ENCODE measurements at regions not wholly inside any gene's neighbourhood (a gene's known extent, or its start where the extent isn't known, plus 50 kb on each side); places are given as distances from the start of the nearest gene placed in this dataset.

GRCh38 chr14:22088614-22089342 lies 415.2 kb upstream of the OR4E1 start:
- H3K36me3 ChIP-seq (ENCODE audit: control insufficient read depth in 2 of 2, insufficient read depth in 2 of 2, low read length in 1 of 2) = no peaks in the 10 kb centered on the region
- FAIRE-seq (no peak), DNase-seq (ENCODE audit: low read depth, low spot score) (no peak), ATAC-seq (no peak)
- ChIA-PET CTCF (interaction anchor here (0.7 kb wide), 1 partner anchor 10 kb away, joined by 4 read pairs; no protein-coding TSS in a partner anchor), RAD21 (ENCODE audit: unreplicated experiment) (no interaction called here), POLR2A (no interaction called here), SMC1A (ENCODE audit: uncharacterized antibody, unreplicated experiment) (no interaction called here)
- H3K9ac ChIP-seq (ENCODE audit: control insufficient read depth, insufficient read depth, low read length) = no peak overlapping the region
- H2AFZ ChIP-seq (ENCODE audit: control insufficient read depth, low read depth, low read length) = no peak overlapping the region
- TF ChIP-seq, protein P1, sequence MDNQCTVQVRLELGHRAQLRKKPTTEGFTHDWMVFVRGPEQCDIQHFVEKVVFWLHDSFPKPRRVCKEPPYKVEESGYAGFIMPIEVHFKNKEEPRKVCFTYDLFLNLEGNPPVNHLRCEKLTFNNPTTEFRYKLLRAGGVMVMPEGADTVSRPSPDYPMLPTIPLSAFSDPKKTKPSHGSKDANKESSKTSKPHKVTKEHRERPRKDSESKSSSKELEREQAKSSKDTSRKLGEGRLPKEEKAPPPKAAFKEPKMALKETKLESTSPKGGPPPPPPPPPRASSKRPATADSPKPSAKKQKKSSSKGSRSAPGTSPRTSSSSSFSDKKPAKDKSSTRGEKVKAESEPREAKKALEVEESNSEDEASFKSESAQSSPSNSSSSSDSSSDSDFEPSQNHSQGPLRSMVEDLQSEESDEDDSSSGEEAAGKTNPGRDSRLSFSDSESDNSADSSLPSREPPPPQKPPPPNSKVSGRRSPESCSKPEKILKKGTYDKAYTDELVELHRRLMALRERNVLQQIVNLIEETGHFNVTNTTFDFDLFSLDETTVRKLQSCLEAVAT (IDR thresholded peaks at IDR 0.05) = no peak
- TF ChIP-seq SMARCA5 (IDR thresholded peaks at IDR 0.05) (no peak), CBX5 (IDR thresholded peaks at IDR 0.05; ENCODE audit: low read depth) (no peak), KAT2A (conservative IDR thresholded peaks at IDR 0.05; ENCODE audit: control insufficient read depth, low read depth, low read length) (no peak), PAX5 (IDR thresholded peaks at IDR 0.05; ENCODE audit: borderline replicate concordance, low read depth, low read length) (no peak), RAD51 (IDR thresholded peaks at IDR 0.05) (no peak), RUNX3 (IDR thresholded peaks at IDR 0.05; ENCODE audit: low read length) (no peak), MYC (IDR thresholded peaks at IDR 0.05; ENCODE audit: insufficient read depth, insufficient read length, insufficient replicate concordance, low read length, severe bottlenecking) (no peak), SRF (IDR thresholded peaks at IDR 0.05; ENCODE audit: low read depth in 2 of 2, low read length in 2 of 2) (no peak), NRF1 (conservative IDR thresholded peaks at IDR 0.05; ENCODE audit: low read depth, low read length) (no peak), TCF3 (IDR thresholded peaks at IDR 0.05; ENCODE audit: borderline replicate concordance, insufficient read depth, low read depth, low read length) (no peak)
- TF ChIP-seq, protein P2, sequence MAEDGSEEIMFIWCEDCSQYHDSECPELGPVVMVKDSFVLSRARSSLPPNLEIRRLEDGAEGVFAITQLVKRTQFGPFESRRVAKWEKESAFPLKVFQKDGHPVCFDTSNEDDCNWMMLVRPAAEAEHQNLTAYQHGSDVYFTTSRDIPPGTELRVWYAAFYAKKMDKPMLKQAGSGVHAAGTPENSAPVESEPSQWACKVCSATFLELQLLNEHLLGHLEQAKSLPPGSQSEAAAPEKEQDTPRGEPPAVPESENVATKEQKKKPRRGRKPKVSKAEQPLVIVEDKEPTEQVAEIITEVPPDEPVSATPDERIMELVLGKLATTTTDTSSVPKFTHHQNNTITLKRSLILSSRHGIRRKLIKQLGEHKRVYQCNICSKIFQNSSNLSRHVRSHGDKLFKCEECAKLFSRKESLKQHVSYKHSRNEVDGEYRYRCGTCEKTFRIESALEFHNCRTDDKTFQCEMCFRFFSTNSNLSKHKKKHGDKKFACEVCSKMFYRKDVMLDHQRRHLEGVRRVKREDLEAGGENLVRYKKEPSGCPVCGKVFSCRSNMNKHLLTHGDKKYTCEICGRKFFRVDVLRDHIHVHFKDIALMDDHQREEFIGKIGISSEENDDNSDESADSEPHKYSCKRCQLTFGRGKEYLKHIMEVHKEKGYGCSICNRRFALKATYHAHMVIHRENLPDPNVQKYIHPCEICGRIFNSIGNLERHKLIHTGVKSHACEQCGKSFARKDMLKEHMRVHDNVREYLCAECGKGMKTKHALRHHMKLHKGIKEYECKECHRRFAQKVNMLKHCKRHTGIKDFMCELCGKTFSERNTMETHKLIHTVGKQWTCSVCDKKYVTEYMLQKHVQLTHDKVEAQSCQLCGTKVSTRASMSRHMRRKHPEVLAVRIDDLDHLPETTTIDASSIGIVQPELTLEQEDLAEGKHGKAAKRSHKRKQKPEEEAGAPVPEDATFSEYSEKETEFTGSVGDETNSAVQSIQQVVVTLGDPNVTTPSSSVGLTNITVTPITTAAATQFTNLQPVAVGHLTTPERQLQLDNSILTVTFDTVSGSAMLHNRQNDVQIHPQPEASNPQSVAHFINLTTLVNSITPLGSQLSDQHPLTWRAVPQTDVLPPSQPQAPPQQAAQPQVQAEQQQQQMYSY (CRISPR knock-in tag; IDR thresholded peaks at IDR 0.05) = no peak
- TF ChIP-seq, protein P3, sequence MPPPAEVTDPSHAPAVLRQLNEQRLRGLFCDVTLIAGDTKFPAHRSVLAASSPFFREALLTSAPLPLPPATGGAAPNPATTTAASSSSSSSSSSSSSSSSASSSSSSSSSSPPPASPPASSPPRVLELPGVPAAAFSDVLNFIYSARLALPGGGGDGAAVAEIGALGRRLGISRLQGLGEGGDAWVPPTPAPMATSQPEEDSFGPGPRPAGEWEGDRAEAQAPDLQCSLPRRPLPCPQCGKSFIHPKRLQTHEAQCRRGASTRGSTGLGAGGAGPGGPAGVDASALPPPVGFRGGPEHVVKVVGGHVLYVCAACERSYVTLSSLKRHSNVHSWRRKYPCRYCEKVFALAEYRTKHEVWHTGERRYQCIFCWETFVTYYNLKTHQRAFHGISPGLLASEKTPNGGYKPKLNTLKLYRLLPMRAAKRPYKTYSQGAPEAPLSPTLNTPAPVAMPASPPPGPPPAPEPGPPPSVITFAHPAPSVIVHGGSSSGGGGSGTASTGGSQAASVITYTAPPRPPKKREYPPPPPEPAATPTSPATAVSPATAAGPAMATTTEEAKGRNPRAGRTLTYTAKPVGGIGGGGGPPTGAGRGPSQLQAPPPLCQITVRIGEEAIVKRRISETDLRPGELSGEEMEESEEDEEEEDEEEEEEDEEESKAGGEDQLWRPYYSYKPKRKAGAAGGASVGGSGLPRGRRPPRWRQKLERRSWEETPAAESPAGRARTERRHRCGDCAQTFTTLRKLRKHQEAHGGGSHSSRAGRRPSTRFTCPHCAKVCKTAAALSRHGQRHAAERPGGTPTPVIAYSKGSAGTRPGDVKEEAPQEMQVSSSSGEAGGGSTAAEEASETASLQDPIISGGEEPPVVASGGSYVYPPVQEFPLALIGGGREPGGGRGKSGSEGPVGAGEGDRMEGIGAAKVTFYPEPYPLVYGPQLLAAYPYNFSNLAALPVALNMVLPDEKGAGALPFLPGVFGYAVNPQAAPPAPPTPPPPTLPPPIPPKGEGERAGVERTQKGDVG (CRISPR knock-in tag; IDR thresholded peaks at IDR 0.05) = no peak
- no peaks in the 10 kb centered on the region for H4K20me1 ChIP-seq (ENCODE audit: control insufficient read depth, insufficient read depth)
- H3K27ac ChIP-seq (ENCODE audit: control insufficient read depth, insufficient read depth) = no peak overlapping the region
- no peak overlapping the region for H3K4me3 ChIP-seq
- no peaks in the 10 kb centered on the region for H3K27me3 ChIP-seq (replicated peaks in 1 of 2; ENCODE audit: control insufficient read depth in 2 of 2, insufficient read depth in 2 of 2, low read length in 1 of 2)
- no TSS peak for BruUV-seq (replicated peaks)
- WGBS (ENCODE audit: insufficient coverage, insufficient replicate concordance, low lambda C conversion rate, missing lambda C conversion rate) = 31% methylated on average over 2 of the region's 2 CpGs
- in situ Hi-C loops (cut with MboI) = no loop called here
- H3K4me2 ChIP-seq (ENCODE audit: control insufficient read depth, insufficient read depth) = no peak overlapping the region
- no peaks in the 10 kb centered on the region for H3K79me2 ChIP-seq (ENCODE audit: control insufficient read depth, insufficient read depth, low read length)
- H3K4me1 ChIP-seq (ENCODE audit: control insufficient read depth, insufficient read depth, low read length) = no peaks in the 10 kb centered on the region
- intact Hi-C loops (cut with micrococcal nuclease; ENCODE audit: unreplicated experiment) = no loop called here
- H3K9me3 ChIP-seq (replicated peaks; ENCODE audit: control insufficient read depth, insufficient read depth, low read length) = no peaks in the 10 kb centered on the region
